ENCODE measurements at regions not wholly inside any gene's neighbourhood (a gene's known extent, or its start where the extent isn't known, plus 50 kb on each side); places are given as distances from the start of the nearest gene placed in this dataset.

GRCh38 chr5:101679816-101680215 lies 616.3 kb downstream of the SLCO4C1 start:
- Histone ChIP-seq H3K27ac (ENCODE audit: low read depth, low read length, poor library complexity, severe bottlenecking) (no peak overlapping the region), H3K36me3 (ENCODE audit: insufficient read depth, low read length, poor library complexity, severe bottlenecking) (no peaks in the 10 kb centered on the region), H3K9me3 (ENCODE audit: low read depth, low read length, poor library complexity, severe bottlenecking) (no peaks in the 10 kb centered on the region), H3K27me3 (replicated peaks; ENCODE audit: insufficient read depth, low read depth, low read length, poor library complexity) (no peaks in the 10 kb centered on the region), H3K4me1 (ENCODE audit: insufficient read depth, low read length, poor library complexity, severe bottlenecking) (peaks cover 5% of the 10 kb centered on the region), H3K4me3 (ENCODE audit: low read depth, low read length, poor library complexity, severe bottlenecking) (no peak overlapping the region)
- DNase-seq (ENCODE audit: low spot score) = no peak
- intact Hi-C loops (cut with micrococcal nuclease; ENCODE audit: unreplicated experiment) = no loop called here
- TF ChIP-seq CTCF (conservative IDR thresholded peaks at IDR 0.05; ENCODE audit: low read depth, low read length) (no peak), EZH2 (IDR thresholded peaks at IDR 0.05; ENCODE audit: borderline replicate concordance, low read depth, low read length, poor library complexity, severe bottlenecking) (no peak)
- ChIA-PET CTCF (no interaction called here), POLR2A (ENCODE audit: low non-redundant PET) (no interaction called here)
- no TSS peak for BruUV-seq (replicated peaks)

GRCh38 chr5:101678481-101679193 lies 617.4 kb downstream of the SLCO4C1 start:
- no peaks in the 10 kb centered on the region for H3K9me3 ChIP-seq (ENCODE audit: low read depth, low read length, poor library complexity, severe bottlenecking)
- no peaks in the 10 kb centered on the region for H3K27me3 ChIP-seq (replicated peaks; ENCODE audit: insufficient read depth, low read depth, low read length, poor library complexity)
- no TSS peak for BruUV-seq (replicated peaks)
- POLR2A ChIA-PET (ENCODE audit: low non-redundant PET) = no interaction called here
- TF ChIP-seq EZH2 (IDR thresholded peaks at IDR 0.05; ENCODE audit: borderline replicate concordance, low read depth, low read length, poor library complexity, severe bottlenecking) = no peak
- TF ChIP-seq CTCF (conservative IDR thresholded peaks at IDR 0.05; ENCODE audit: low read depth, low read length) = peak; percentile 93
- H3K27ac ChIP-seq (ENCODE audit: low read depth, low read length, poor library complexity, severe bottlenecking) = no peak overlapping the region
- no peak overlapping the region for H3K4me3 ChIP-seq (ENCODE audit: low read depth, low read length, poor library complexity, severe bottlenecking)
- peaks cover 5% of the 10 kb centered on the region for H3K4me1 ChIP-seq (ENCODE audit: insufficient read depth, low read length, poor library complexity, severe bottlenecking)
- DNase-seq (ENCODE audit: low spot score) = peak; percentile 74
- CTCF ChIA-PET = no interaction called here
- intact Hi-C loops (cut with micrococcal nuclease; ENCODE audit: unreplicated experiment) = no loop called here
- H3K36me3 ChIP-seq (ENCODE audit: insufficient read depth, low read length, poor library complexity, severe bottlenecking) = no peaks in the 10 kb centered on the region

- H3K36me3 ChIP-seq (ENCODE audit: insufficient read depth, low read length, poor library complexity, severe bottlenecking) = no peaks in the 10 kb centered on the region
- TF ChIP-seq EZH2 (IDR thresholded peaks at IDR 0.05; ENCODE audit: borderline replicate concordance, low read depth, low read length, poor library complexity, severe bottlenecking) (no peak), CTCF (conservative IDR thresholded peaks at IDR 0.05; ENCODE audit: low read depth, low read length) (no peak)
- ChIA-PET CTCF (no interaction called here), POLR2A (ENCODE audit: low non-redundant PET) (no interaction called here)
- H3K9me3 ChIP-seq (ENCODE audit: low read depth, low read length, poor library complexity, severe bottlenecking) = no peaks in the 10 kb centered on the region
- intact Hi-C loops (cut with micrococcal nuclease; ENCODE audit: unreplicated experiment) = no loop called here
- H3K4me1 ChIP-seq (ENCODE audit: insufficient read depth, low read length, poor library complexity, severe bottlenecking) = peaks cover 5% of the 10 kb centered on the region
- H3K4me3 ChIP-seq (ENCODE audit: low read depth, low read length, poor library complexity, severe bottlenecking) = no peak overlapping the region
- H3K27ac ChIP-seq (ENCODE audit: low read depth, low read length, poor library complexity, severe bottlenecking) = no peak overlapping the region
- no TSS peak for BruUV-seq (replicated peaks)
- H3K27me3 ChIP-seq (replicated peaks; ENCODE audit: insufficient read depth, low read depth, low read length, poor library complexity) = no peaks in the 10 kb centered on the region
- DNase-seq (ENCODE audit: low spot score) = no peak
Observed at GRCh38 chr5:101677961-101678360, 618.1 kb downstream of the SLCO4C1 start.

Measured in A673 (cell line).